ENCODE measurements at regions not wholly inside any gene's neighbourhood (a gene's known extent, or its start where the extent isn't known, plus 50 kb on each side); places are given as distances from the start of the nearest gene placed in this dataset.

DNA sequence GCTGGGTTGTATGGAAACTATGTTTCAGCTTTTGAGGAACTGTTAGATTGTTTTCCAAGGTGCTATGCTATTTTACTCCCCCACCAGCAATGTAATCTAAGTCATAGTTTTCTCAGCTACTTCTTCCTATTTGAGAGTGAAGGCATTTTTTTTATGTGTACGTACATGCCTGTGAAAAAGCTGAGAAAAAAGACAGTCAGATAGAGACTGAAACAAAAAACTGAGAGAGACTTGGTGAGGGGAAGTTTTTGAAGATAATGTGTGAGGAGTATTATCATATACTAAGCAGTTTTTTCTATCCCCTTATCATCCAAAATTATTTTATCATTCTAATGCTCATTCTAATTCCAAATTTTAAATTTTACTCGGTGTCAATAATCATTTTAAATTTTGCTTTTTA, 780.0 kb downstream of the BCKDHB start:
- no peak for TF ChIP-seq POLR2AphosphoS5 (IDR thresholded peaks at IDR 0.05; ENCODE audit: borderline replicate concordance, low read depth, low read length)
- no peak for TF ChIP-seq EZH2 (IDR thresholded peaks at IDR 0.05)
- TF ChIP-seq FOXP2 (optimal IDR thresholded peaks at IDR 0.05; ENCODE audit: control extremely low read depth, extremely low read length, insufficient read depth) = no peak
